GM10266 (cell line): ENCODE measurements at regions not wholly inside any gene's neighbourhood (a gene's known extent, or its start where the extent isn't known, plus 50 kb on each side); places are given as distances from the start of the nearest gene placed in this dataset.

Source experiments
- DNase-seq: peaks from one replicate; pipeline ENCODE4 v3.0.0; 2012; ENCODE audit errors: extremely low spot score
- CTCF ChIP-seq: IDR thresholded peaks from 2 replicates; pipeline ENCODE4 v1.5.1; 2012; ENCODE audit warnings: mild to moderate bottlenecking, low read depth; ENCODE audit not compliant: control insufficient read depth, insufficient read depth; ENCODE audit errors: missing control alignments

DNA sequence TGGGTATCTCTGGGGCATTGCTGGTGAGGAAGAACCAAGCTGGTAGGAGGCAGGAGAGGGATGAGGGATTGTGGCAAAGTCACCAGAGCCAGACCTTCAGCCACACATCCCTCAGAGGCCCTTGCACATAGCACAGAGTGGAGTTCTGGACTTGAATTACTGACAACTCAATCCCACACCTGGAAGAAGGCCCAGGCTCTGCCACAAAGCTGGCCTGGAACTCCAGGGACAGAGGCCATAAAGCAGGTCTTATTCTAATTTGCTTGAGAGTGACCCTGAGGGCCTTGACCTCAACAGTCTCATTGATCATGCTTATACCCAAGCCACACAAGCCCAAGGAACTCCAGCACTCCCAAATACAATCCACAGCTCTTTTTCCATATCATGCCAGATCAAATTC, 486.2 kb upstream of the ZMIZ1 start:
- no peak for TF ChIP-seq CTCF
- DNase-seq: no peak

GRCh38 chr10:78584266-78584665, 484.5 kb upstream of the ZMIZ1 start:
- TF ChIP-seq CTCF: no peak
- DNase-seq: no peak

DNA sequence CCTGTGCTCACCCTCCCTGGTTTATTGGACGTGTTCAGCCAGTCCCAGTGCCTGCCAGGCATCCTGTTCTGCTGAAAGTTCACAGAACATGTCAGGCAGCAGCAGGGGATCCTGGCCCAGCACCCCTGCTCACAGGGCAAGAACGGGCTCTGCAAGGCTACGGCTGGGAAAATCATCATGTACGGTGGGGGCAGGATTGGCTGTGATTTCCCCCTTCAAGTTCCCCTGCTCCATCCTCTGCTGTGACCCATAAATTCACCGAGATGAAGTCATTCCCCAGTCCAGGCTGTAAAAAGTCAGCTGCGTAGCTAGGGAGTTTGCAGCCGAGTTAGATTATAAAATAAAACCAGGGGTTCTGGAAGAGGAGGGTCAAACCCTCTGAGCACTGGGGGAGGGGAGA, 484.1 kb upstream of the ZMIZ1 start:
- no peak for DNase-seq
- no peak for TF ChIP-seq CTCF

GRCh38 chr10:78585952-78586351, 482.8 kb upstream of the ZMIZ1 start:
- no peak for TF ChIP-seq CTCF
- DNase-seq: no peak

GRCh38 chr10:78588194-78588811, 480.5 kb upstream of the ZMIZ1 start:
- TF ChIP-seq CTCF: no peak
- no peak for DNase-seq

- DNase-seq: no peak
- no peak for TF ChIP-seq CTCF
Observed at GRCh38 chr10:78589687-78590086, 479.1 kb upstream of the ZMIZ1 start.

DNA sequence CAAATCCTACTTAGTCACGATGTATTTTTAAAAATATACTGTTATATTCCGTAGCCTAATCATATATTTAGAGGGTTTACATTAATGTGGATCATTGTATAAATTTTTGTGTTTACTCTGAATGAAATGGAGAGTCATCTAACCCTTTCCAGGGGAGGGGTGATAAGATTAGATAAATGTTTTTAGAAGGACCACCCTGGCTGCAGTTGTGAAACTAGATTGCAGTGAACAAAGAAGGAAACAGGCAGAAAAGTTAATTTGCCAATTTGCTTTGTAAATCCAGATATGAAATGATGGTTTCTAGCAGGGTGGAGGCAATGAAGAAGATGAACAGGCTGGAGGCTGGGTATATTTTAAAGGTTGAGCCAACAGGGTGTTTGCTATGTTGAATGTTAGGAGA, 477.7 kb upstream of the ZMIZ1 start:
- no peak for TF ChIP-seq CTCF
- no peak for DNase-seq
